ENCODE measurements at regions not wholly inside any gene's neighbourhood (a gene's known extent, or its start where the extent isn't known, plus 50 kb on each side); places are given as distances from the start of the nearest gene placed in this dataset.

GRCh38 chr10:43794181-43794815 lies 145.6 kb upstream of the ZNF32 start:
- ATAC-seq = no peak

GRCh38 chr10:43793704-43794103 lies 145.0 kb upstream of the ZNF32 start:
- ATAC-seq = no peak
- TF ChIP-seq TCF4 (CRISPR knock-in tag; IDR thresholded peaks at IDR 0.05; ENCODE audit: borderline replicate concordance) (no peak), POU6F1 (CRISPR knock-in tag; IDR thresholded peaks at IDR 0.05; ENCODE audit: borderline replicate concordance, low read depth) (no peak), ZNF565 (CRISPR knock-in tag; conservative IDR thresholded peaks at IDR 0.05; ENCODE audit: low read depth) (no peak), ZNF8 (CRISPR knock-in tag; IDR thresholded peaks at IDR 0.05) (no peak), CSRNP3 (CRISPR knock-in tag; IDR thresholded peaks at IDR 0.05) (no peak), ISL1 (CRISPR knock-in tag; IDR thresholded peaks at IDR 0.05) (no peak), ESRRG (CRISPR knock-in tag; IDR thresholded peaks at IDR 0.05) (no peak), PPARA (CRISPR knock-in tag; IDR thresholded peaks at IDR 0.05; ENCODE audit: borderline replicate concordance) (no peak), CSDC2 (CRISPR knock-in tag; IDR thresholded peaks at IDR 0.05) (no peak), PATZ1 (CRISPR knock-in tag; IDR thresholded peaks at IDR 0.05; ENCODE audit: borderline replicate concordance) (no peak), TOX (CRISPR knock-in tag; IDR thresholded peaks at IDR 0.05; ENCODE audit: borderline replicate concordance) (no peak), CREB5 (CRISPR knock-in tag; IDR thresholded peaks at IDR 0.05; ENCODE audit: low read depth) (no peak), SNAI2 (CRISPR knock-in tag; IDR thresholded peaks at IDR 0.05) (no peak)

More at GRCh38 chr10:43794181-43794815, 145.6 kb upstream of the ZNF32 start:
- TF ChIP-seq ZNF8 (CRISPR knock-in tag; IDR thresholded peaks at IDR 0.05) (no peak), OSR1 (CRISPR knock-in tag; IDR thresholded peaks at IDR 0.05) (no peak), CSDC2 (CRISPR knock-in tag; IDR thresholded peaks at IDR 0.05) (no peak), ZFP30 (CRISPR knock-in tag; IDR thresholded peaks at IDR 0.05) (no peak), RARB (CRISPR knock-in tag; IDR thresholded peaks at IDR 0.05) (no peak), BACH2 (CRISPR knock-in tag; IDR thresholded peaks at IDR 0.05; ENCODE audit: borderline replicate concordance) (no peak), ZNF70 (CRISPR knock-in tag; IDR thresholded peaks at IDR 0.05) (no peak), ZC3H10 (CRISPR knock-in tag; IDR thresholded peaks at IDR 0.05) (no peak), ISL1 (CRISPR knock-in tag; IDR thresholded peaks at IDR 0.05) (no peak), SNAI2 (CRISPR knock-in tag; IDR thresholded peaks at IDR 0.05) (no peak), TCF4 (CRISPR knock-in tag; IDR thresholded peaks at IDR 0.05; ENCODE audit: borderline replicate concordance) (no peak), POU6F1 (CRISPR knock-in tag; IDR thresholded peaks at IDR 0.05; ENCODE audit: borderline replicate concordance, low read depth) (no peak), CREB5 (CRISPR knock-in tag; IDR thresholded peaks at IDR 0.05; ENCODE audit: low read depth) (no peak)

- no peak for ATAC-seq
- no peak for TF ChIP-seq ZC3H10 (CRISPR knock-in tag; IDR thresholded peaks at IDR 0.05)
- no peak for TF ChIP-seq PATZ1 (CRISPR knock-in tag; IDR thresholded peaks at IDR 0.05; ENCODE audit: borderline replicate concordance)
- no peak for TF ChIP-seq SNAI2 (CRISPR knock-in tag; IDR thresholded peaks at IDR 0.05)
- no peak for TF ChIP-seq TOX (CRISPR knock-in tag; IDR thresholded peaks at IDR 0.05; ENCODE audit: borderline replicate concordance)
- no peak for TF ChIP-seq ZNF8 (CRISPR knock-in tag; IDR thresholded peaks at IDR 0.05)
- no peak for TF ChIP-seq ZNF70 (CRISPR knock-in tag; IDR thresholded peaks at IDR 0.05)
- TF ChIP-seq ARNTL (CRISPR knock-in tag; IDR thresholded peaks at IDR 0.05; ENCODE audit: borderline replicate concordance, low read depth) = no peak
- no peak for TF ChIP-seq OSR1 (CRISPR knock-in tag; IDR thresholded peaks at IDR 0.05)
- no peak for TF ChIP-seq ESRRG (CRISPR knock-in tag; IDR thresholded peaks at IDR 0.05)
- no peak for TF ChIP-seq TSHZ2 (CRISPR knock-in tag; IDR thresholded peaks at IDR 0.05)
- no peak for TF ChIP-seq BACH2 (CRISPR knock-in tag; IDR thresholded peaks at IDR 0.05; ENCODE audit: borderline replicate concordance)
Measured at GRCh38 chr10:43790147-43790546, 141.5 kb upstream of the ZNF32 start.

Data from SK-N-SH treated with all-trans-retinoic acid at 6 μM for 48 hours (cell line).